ENCODE measurements at regions not wholly inside any gene's neighbourhood (a gene's known extent, or its start where the extent isn't known, plus 50 kb on each side); places are given as distances from the start of the nearest gene placed in this dataset.
"Not testable (repeated sequence)": the region's sequence is repeated elsewhere in the genome, so short reads cannot be mapped to it uniquely, and the experiment has no call there.

- DNase-seq (ENCODE audit: low read depth in 4 of 4, low spot score in 3 of 4), result no peak
These were observed 174.9 kb upstream of the MKLN1 start for GRCh38 chr7:131152766-131153165.

GRCh38 chr7:131154380-131154779 is 173.3 kb upstream of the MKLN1 start:
- no peak for DNase-seq (ENCODE audit: low read depth in 4 of 4, low spot score in 3 of 4)

DNA sequence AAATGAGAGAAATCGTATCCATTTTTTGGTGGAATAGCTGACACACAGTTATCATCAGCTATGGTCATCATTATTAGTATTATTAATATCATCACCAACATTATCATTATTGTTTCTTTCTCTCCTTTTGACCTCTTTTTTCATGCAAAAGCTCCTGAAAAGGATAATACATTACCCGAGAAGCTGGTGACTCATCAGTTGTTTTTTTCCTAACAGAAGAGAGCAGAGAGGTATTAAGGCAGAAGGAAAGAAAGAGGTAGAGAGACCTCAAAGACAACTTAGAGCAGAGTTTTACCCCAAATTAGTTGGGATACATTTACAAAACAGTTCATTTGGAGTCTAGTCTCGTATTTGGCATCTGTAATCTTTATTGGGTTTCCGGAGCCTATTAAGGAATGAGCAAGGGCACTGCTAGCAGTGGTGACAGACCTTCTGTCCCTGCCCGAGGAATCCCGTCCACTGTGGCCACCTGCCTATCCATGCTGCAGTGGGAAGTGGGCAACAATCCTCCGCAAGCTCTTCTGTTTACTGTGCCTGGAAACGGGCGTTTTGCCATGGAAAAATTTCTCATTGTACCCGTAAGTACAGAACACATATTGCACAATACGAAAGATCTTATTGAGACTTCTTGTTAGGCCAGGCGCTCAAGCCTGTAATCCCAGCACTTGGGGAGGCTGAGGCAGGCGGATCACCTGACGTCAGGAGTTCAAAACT is 170.0 kb upstream of the MKLN1 start:
- no peak for DNase-seq (ENCODE audit: low read depth in 4 of 4, low spot score in 3 of 4)

- not testable (repeated sequence) for DNase-seq (ENCODE audit: low read depth in 4 of 4, low spot score in 3 of 4)
These were observed 169.4 kb upstream of the MKLN1 start for GRCh38 chr7:131158244-131158636.

DNA sequence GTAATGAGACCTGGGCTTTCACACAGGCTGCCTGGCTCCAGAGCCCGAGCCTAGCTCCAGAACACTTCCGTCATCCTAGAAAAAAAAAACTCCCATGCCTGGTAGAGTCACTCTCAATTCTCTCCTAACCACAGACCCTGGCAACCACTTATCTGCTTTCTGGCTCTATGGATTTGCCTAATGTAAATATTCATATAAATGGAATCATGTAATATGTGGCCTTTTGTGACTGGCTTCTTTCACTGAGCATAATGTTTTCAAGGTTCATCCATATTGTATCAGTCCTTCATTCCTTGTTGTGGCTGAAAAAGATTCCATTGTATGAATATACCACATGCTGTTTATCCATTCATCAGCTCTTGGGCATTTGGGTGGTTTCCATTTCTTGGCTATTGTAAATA is 167.7 kb upstream of the MKLN1 start:
- no peak for DNase-seq (ENCODE audit: low read depth in 4 of 4, low spot score in 3 of 4)

DNA sequence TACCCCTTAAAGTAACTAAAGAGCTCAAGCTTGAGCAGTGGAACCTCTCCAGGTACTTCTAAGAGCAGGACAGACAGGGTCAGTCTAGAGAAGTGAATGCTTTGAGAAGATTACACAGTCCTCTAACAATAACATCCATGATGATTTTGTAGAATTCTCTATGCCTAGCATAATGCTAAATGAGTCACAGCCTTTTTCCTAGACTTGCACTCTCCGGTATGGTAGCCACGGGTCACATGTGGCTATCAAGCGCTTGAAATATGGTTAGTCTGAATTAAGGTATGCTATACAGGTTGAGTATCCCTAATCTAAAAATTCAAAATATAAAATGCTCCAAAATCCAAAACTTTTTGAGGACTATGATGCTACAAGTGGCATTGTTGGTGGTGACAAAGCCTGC is 166.6 kb upstream of the MKLN1 start:
- no peak for DNase-seq (ENCODE audit: low read depth in 4 of 4, low spot score in 3 of 4)

- no peak for DNase-seq (ENCODE audit: low read depth in 4 of 4, low spot score in 3 of 4)
These were observed 163.4 kb upstream of the MKLN1 start for GRCh38 chr7:131164025-131164925.

- no peak for DNase-seq (ENCODE audit: low read depth in 4 of 4, low spot score in 3 of 4)
These were observed 161.6 kb upstream of the MKLN1 start for GRCh38 chr7:131166066-131166465.

GRCh38 chr7:131170440-131171271 is 157.0 kb upstream of the MKLN1 start:
- DNase-seq (ENCODE audit: low read depth in 4 of 4, low spot score in 3 of 4), result no peak

DNA sequence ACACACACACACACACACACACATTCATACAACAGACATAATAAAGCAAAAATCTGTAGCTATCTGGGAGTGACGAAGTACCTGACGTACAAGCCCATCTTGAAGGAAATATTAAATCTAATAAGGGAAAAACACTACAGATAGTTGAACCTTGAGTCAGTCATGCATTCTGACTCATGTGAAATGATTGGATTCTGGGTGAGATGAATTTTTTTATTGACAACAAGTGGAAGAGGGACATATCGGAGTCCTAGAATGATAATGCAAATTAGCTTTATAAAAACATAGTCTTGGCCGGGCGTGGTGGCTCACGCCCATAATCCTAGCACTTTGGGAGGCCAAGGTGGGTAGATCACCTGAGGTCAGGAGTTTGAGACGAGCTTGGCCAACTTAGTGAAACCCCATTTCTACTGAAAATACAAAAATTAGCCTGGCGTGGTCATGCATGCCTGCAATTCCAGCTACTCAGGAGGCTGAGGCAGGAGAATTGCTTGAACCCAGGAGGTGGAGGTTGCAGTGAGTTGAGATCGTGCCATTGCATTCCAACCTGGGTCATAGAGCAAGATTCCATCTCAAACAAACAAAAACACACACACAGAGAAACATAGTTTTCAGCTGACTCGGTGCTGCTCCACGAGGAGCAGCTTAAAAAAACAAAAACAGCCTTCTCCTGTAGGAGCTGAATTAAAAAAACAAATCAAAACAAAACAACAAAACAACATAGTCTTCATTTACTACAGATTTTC is 154.4 kb upstream of the MKLN1 start:
- DNase-seq (ENCODE audit: low read depth in 4 of 4, low spot score in 3 of 4), result no peak

GRCh38 chr7:131174391-131174790 is 153.3 kb upstream of the MKLN1 start:
- no peak for DNase-seq (ENCODE audit: low read depth in 4 of 4, low spot score in 3 of 4)

DNA sequence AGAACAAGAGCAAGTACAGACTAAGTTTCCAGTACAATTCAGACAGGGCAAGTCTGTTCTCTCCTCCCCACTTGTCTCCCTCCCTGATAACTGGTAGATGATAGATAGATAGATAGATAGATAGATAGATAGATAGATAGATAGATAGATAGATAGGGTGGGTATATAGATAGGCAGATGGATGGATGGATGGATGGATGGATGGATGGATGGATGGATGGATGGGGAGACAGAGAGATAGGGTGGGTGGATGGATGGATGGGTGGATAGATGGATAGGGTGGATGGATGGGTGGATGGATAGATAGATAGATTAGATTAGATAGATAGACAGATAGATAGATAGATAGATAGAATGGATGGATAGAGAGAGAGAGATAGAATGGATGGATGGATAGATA is 152.8 kb upstream of the MKLN1 start:
- no peak for DNase-seq (ENCODE audit: low read depth in 4 of 4, low spot score in 3 of 4)

GRCh38 chr7:131182446-131183058 is 145.1 kb upstream of the MKLN1 start:
- no peak for DNase-seq (ENCODE audit: low read depth in 4 of 4, low spot score in 3 of 4)

- no peak for DNase-seq (ENCODE audit: low read depth in 4 of 4, low spot score in 3 of 4)
These were observed 144.6 kb upstream of the MKLN1 start for GRCh38 chr7:131183072-131183471.

DNA sequence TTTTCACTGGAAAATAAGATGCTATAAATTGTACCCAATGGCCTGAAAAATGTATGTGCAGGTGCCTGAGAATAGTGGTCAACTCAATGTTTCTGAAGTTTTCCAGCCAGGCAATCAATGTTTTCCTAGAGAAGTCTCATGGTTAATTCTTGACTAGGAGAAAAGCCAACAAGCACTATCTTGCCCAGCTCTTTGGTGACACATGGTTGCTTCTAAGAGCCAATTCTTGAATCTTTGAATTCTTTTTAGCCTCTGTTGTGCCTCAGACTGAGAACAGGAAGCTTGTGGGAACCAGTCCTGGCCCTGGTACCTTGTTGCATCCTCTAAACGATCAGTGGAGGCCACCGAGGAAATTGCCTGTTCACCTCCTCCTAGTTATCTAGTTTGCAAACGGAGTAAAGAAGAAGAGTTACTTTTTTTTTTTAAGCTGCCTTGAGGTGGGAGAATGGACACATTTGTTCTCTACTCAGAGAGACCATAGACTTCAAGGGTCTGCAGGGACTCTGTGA is 144.0 kb upstream of the MKLN1 start:
- no peak for DNase-seq (ENCODE audit: low read depth in 4 of 4, low spot score in 3 of 4)

- no peak for DNase-seq (ENCODE audit: low read depth in 4 of 4, low spot score in 3 of 4)
These were observed 140.9 kb upstream of the MKLN1 start for GRCh38 chr7:131186816-131187215.

GRCh38 chr7:131188367-131189339 is 139.0 kb upstream of the MKLN1 start:
- no peak for DNase-seq (ENCODE audit: low read depth in 4 of 4, low spot score in 3 of 4)

DNA sequence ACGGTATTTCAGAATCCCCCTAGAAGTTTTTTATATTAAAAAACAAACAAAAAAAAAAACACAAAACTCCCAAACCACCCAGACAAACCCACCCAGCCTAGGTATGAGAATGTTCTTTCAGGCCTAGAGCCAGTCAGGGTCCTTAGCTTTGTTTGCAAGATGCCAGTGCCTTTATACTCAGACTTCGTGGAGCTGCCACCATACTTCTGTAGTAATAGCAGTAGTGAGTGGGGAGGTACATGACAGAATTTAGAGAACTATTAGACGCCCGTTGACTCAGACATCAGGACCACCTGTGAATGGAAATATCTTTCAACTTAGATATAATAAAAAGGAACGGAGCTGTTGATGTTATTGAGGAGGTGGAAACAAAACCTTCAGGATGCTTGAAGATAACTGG is 138.2 kb upstream of the MKLN1 start:
- DNase-seq (ENCODE audit: low read depth in 4 of 4, low spot score in 3 of 4), result no peak

DNA sequence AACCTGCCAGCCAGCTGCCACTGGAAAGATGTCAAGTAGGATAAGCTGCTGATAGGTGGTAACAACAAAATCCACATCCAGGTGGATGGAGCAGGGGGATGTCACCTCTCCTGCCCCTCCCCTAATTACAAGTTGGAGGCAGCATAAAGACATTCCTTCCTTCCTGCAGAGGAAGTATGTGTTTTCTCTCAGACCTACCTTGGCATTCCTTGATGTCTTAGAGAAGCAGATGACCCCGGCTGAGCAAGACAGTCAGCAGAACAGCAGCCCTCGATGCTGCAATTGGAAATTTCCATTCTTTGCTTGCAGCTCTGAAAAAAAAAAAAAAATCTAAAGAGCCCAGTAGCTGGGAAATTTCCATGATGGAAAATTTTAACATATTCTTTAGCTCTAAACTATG is 137.5 kb upstream of the MKLN1 start:
- no peak for DNase-seq (ENCODE audit: low read depth in 4 of 4, low spot score in 3 of 4)
